SKM-1 (cell line): ENCODE measurements at regions not wholly inside any gene's neighbourhood (a gene's known extent, or its start where the extent isn't known, plus 50 kb on each side); places are given as distances from the start of the nearest gene placed in this dataset.
"Not testable (repeated sequence)": the region's sequence is repeated elsewhere in the genome, so short reads cannot be mapped to it uniquely, and the experiment has no call there.

Experiments
- DNase-seq: peaks from one replicate; lab custom pipeline; 2025; ENCODE audit not compliant: unreplicated experiment; lab: John Stamatoyannopoulos, UW

DNA sequence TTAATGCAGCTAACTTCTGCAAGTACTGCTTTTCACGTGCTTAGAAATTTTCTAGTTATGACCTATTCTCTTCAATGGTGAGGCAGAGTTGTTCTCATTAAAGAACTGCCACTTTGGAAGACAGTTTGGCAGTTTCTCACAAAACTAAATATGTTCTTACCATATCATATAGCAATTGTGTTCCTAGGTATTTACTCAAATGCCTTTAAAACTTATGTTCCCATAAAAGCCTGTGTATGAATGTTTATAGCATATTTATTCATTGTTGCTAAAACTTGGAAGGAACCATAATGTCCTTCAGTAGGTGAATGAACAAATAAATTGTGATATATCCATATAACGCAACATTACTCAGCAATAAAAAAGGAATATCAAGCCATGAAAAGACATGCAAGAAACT, 555.1 kb upstream of the POT1 start:
- DNase-seq, result no peak

- DNase-seq, result no peak
Observed at GRCh38 chr7:125481323-125481722, 551.7 kb upstream of the POT1 start.

- DNase-seq, result no peak
Observed at GRCh38 chr7:125480762-125481161, 551.1 kb upstream of the POT1 start.

DNA sequence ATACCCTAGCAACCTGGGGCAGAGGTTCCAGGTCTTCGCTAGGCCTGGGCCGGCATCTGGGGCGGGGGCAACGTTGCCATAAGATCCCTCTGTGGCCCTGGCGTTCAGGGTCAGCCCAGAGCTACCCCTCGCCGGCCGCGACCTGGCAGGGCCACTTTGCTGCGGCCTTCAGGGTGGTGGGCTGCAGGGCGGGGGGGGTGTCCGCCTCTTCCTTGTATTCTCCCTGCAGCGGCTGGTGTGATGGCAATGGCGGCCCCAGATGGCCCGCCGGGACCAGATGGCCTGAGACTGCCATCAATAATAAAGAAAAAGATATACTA, 539.2 kb upstream of the POT1 start:
- DNase-seq, result no peak

DNA sequence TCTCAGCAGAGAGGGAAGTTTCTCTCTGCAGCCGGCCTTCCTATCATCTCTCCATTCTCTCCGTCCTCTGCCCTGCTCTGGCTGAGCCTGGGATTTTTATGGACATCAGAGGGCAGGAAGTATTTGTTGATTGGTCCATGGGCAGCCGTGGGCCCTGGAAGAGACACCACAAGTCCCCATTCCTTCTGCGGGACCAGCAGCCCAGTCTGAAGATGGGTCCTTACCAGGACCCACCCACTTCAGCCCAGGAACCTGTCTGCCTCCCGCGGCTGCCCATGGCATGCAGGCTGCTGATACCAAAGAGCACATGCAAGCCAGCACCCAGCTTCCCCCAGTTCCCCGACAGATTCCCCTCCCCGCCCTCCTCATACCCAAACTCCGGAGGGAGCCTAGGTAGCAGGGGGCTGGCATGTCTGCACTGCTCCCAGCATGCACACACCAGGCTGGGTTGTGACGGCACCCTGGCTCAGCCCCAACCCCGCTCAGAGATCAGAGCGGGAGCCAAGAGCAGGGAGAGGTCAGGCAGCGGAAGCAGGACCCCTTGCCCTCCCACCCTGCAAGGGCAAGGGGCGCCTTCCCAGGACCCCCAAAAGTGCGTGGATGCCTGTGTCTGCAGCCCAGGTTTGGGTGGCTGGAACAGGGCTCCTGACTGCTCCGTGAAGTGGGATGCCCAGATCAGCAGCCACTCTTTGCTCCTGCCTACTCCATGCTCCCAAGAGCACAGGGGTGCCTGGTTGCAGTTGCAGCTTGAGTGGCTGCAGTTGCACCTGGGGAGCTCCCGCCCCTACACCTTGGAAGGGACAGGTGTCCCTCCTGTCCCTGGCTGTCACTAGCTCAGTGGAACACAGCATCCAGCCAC, 538.6 kb upstream of the POT1 start:
- no peak for DNase-seq

GRCh38 chr7:125465527-125465926, 535.9 kb upstream of the POT1 start:
- no peak for DNase-seq

DNA sequence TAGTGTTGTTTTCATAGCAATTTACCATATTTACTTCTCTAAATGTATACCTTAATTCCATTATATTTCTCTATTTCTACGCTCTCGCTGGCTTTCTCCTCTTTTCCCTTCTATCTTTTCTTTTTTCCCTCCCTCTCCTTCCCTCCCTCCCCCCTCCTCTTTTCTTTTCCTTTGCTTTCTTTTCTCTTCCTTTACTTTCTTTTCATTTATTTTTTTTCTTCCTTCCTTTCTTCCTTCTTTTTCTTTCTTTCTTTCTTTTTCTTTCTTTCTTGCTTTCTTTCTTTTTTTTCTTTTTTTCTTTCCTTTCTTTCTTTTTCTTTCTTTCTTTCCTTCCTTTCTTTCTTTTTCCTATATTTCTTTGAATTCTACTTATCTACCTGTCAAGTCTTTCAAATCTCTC, 533.0 kb upstream of the POT1 start:
- DNase-seq, result no peak

DNA sequence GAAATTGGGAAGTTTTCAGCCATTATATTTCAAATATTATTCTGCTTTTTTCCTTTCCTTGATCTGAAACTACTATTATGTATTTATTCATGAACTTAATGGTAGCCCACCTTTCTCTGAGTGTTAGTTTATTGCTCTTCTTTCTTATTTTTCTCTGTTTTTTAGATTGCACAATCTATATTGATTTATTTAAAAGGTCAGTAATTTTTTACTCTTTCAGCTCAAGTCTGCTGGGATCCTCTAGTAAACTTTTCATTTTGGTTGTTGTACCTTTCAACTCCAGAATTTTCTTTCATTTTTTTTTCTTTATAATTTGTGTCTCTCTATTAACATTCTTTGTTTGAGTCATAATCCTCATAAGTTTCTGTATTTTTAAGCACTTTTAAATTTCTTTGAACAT, 529.4 kb upstream of the POT1 start:
- no peak for DNase-seq

DNA sequence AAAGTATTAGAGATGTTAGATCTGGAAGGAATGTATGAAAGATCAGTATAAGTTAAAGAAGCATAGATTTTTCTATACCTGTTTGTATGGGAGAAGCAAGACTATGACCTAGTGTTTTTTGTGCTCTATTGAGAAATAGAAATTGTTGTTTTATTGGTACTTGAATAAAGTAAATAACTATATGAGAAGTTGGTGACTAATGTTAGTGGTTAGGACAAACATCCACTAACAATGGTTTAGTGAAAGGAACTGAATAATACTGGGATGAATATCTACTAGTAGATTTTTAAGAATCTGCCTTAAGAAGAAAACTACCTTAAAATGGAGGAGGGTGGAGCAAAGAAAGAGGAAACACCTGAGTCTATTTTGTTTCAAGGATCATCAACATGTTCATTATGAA, 521.1 kb upstream of the POT1 start:
- no peak for DNase-seq

DNA sequence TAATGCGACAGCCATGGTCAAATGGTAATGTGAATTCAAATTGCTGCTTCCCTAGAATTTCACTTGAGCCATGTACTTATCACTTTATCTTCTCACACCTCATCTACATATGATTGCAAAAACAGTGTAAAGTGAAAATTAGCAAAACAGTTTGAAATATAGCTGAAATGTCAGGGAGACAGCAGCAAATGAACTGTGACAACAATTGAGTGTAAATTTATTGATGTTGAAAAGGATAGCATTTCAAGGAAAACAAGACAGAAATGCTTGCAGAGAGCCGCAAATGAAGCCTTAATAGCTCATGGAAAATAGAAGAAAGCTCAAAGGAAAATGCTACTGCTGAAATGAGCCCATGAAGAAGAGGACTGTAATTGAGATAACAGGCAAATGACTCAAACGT, 516.2 kb upstream of the POT1 start:
- DNase-seq, result no peak

DNA sequence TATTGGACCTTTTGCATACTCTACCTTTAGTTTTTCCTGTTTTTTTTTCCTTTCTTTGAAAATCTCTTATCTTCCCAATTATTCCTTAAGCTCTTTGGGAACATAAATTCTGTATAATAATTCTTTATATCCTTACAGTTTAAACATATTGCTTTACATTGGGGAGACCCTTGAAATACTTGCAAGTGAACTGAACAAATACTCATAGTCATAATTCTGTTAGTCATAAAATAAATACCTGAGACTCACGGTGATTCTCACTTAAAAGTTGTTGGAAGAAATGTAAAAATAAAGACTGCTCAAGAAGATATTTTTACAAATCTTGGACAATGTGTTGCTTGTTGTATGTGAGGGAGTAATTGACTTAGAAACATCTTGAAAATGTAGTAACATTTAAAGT, 515.2 kb upstream of the POT1 start:
- DNase-seq, result no peak

- DNase-seq, result no peak
Observed at GRCh38 chr7:125436220-125436619, 506.6 kb upstream of the POT1 start.

- DNase-seq, result no peak
Observed at GRCh38 chr7:125431349-125431748, 501.7 kb upstream of the POT1 start.

DNA sequence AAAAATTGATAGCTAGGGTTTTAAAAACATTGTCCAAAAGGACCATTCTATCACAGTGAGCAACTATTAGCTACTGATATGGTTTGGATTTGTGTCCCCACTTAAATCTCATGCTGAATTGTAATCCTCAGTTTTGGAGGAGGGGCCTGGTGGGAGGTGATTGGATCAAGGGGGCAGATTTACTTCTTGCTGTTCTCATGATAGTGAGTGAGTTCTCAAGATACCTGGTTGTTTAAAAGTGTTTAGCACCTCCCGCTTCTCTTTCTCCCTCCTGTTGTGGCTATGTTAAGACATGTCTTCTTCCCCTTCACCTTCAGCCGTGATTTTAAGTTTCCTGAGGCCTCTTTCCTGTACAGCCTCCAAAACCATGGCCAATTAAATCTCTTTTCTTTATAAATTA, 500.4 kb upstream of the POT1 start:
- DNase-seq, result no peak

GRCh38 chr7:125427676-125428075, 498.1 kb upstream of the POT1 start:
- DNase-seq, result no peak

DNA sequence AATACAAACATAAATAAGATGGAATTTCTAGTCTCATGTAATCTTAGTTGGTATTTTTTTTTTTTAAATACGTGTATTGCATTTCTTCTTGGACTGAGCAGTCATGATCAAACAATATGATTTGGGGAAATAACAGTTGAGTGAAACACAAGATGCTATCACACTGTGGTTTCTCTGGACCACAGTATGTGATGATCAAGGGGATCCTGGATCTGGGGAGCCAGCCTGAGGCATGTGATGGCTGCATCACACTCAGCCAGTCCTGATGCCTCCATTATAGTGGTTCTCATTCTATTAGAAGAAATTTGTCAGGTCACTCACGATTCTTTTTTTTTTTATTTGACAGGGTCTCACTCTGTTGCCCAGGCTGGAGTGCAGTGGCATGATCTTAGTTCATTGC, 495.9 kb upstream of the POT1 start:
- DNase-seq, result no peak

DNA sequence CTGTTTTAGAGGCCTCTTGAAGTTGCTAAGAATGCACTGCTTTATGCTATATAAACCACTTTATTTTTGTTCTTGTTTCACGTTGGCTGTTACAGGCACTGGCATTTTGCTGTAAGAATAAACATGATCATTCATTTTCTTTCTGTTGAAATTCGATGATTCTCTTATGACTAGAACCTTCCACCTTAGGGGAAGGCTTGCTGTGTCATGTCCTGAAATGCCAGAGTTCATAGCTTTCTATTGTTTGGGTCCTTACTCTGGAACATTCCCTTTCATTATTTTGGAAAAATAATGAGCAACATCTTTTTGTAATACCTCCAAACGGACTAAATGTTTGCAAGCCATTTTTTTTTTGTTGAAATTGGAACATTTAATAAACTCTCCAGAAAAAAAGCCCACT, 495.1 kb upstream of the POT1 start:
- DNase-seq, result no peak

GRCh38 chr7:125423458-125424155, 494.0 kb upstream of the POT1 start:
- no peak for DNase-seq

- DNase-seq, result not testable (repeated sequence)
Observed at GRCh38 chr7:125421407-125421806, 491.8 kb upstream of the POT1 start.

DNA sequence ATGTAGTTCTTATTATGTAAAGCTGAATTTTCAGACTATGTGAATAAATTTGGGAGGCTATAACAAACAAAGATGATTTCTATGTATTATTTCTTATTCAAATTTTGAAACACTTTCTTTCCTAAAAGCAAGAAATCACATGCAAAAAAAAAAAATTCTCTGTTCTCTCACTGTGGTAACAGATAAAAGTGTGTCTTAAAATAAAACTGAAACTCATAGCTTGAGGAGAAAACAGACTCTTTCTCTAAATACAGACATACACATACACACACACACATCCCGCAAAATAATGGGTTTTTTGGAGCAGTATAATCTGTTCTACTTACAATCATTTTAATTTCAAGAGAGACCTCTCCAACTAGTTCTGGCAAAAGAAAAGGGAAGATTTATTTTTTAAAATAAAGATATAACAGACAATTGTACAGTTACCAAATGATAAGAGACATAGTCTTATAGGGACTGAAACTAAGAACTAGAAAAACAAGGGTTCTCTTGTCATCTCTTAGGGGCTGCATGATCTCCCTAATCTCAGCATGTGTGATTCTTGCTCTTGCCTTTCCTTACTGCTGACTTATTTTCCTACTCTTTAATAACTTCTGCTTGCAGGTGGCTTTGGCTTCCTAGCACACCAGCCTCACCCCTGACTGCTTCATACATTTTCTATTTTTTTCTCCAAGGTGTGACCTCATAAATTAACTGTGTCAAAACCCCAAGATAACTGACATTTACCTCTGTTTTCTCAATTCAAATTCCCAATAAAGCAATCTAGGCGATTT, 483.5 kb upstream of the POT1 start:
- DNase-seq, result no peak

DNA sequence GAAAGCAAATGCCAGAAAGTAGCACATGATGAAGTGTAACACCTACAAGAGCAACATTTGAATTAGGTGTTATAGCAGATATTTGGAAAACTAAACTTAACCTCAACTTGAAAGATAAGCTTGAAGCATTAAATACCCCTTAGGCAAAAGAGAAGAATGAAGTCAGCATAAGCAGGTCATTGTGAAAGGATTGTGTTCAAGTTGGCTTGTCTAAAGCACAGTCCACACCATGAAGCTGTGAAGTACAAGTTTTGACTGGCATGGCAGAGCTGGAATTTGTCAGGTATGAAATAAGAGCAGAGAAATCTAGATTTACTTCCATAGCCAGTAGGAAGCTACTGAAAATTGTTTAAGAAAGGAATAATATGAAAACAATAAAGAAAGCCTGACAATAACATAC, 480.3 kb upstream of the POT1 start:
- DNase-seq, result no peak

GRCh38 chr7:125406111-125406510, 476.5 kb upstream of the POT1 start:
- DNase-seq, result no peak
